ENCODE measurements at regions not wholly inside any gene's neighbourhood (a gene's known extent, or its start where the extent isn't known, plus 50 kb on each side); places are given as distances from the start of the nearest gene placed in this dataset.

- Histone ChIP-seq H3K27me3 (ENCODE audit: control insufficient read depth in 3 of 3, insufficient read depth in 3 of 3, low read depth in 1 of 3, low read length in 3 of 3) (peaks cover 0 to 2% (median 0%) of the 10 kb centered on the region in 3 experiments), H3K23ac (ENCODE audit: low read depth, low read length, poor library complexity) (no peak overlapping the region), H3K4me2 (ENCODE audit: insufficient read depth, low read length, poor library complexity, severe bottlenecking) (no peak overlapping the region), H3K9ac (ENCODE audit: low read depth, low read length, poor library complexity) (no peak overlapping the region), H4K91ac (ENCODE audit: low read depth, low read length, poor library complexity) (no peak overlapping the region), H3K79me1 (ENCODE audit: low read depth, low read length) (no peaks in the 10 kb centered on the region), H3K4me3 (ENCODE audit: low read length in 2 of 2) (no peak overlapping the region), H2BK12ac (ENCODE audit: low read length) (no peak overlapping the region), H3K14ac (ENCODE audit: low read length) (no peak overlapping the region), H3K9me3 (replicated peaks in 1 of 2; ENCODE audit: control insufficient read depth in 2 of 2, insufficient read depth in 1 of 2, low read depth in 1 of 2, low read length in 2 of 2) (no peaks in the 10 kb centered on the region), H3K4me1 (ENCODE audit: control insufficient read depth in 2 of 2, insufficient read depth in 1 of 2, low read depth in 1 of 2, low read length in 2 of 2) (no peaks in the 10 kb centered on the region), H3K27ac (replicated peaks; ENCODE audit: low read length) (no peak overlapping the region), H2AFZ (ENCODE audit: low read length) (no peak overlapping the region), H4K8ac (ENCODE audit: low read depth, low read length) (no peak overlapping the region), H2BK15ac (ENCODE audit: low read length) (no peak overlapping the region), H2AK5ac (ENCODE audit: low read depth, low read length) (no peak overlapping the region), H2BK5ac (ENCODE audit: low read length) (no peak overlapping the region), H3K18ac (ENCODE audit: low read length) (no peak overlapping the region), H3K36me3 (replicated peaks in 1 of 2; ENCODE audit: control insufficient read depth in 2 of 2, insufficient read depth in 2 of 2, low read length in 2 of 2) (no peaks in the 10 kb centered on the region), H2BK120ac (ENCODE audit: low read depth, low read length) (no peak overlapping the region), H3K4ac (ENCODE audit: low read length) (no peak overlapping the region)
- no peak for DNase-seq (ENCODE audit: low spot score)
- WGBS, 2 donors (ENCODE audit: extremely low coverage in 2 of 2, insufficient read length in 2 of 2, insufficient replicate concordance in 1 of 2), result no CpG with 5 or more reads among the region's 4 CpGs
Observed at GRCh38 chr4:85250852-85251251, 224.1 kb upstream of the ARHGAP24 start.

- no peak overlapping the region for H3K18ac ChIP-seq (ENCODE audit: low read length)
- DNase-seq (ENCODE audit: low spot score), result no peak
- no peak overlapping the region for H3K14ac ChIP-seq (ENCODE audit: low read length)
- no peaks in the 10 kb centered on the region for H3K4me1 ChIP-seq (ENCODE audit: control insufficient read depth in 2 of 2, insufficient read depth in 1 of 2, low read depth in 1 of 2, low read length in 2 of 2)
- H2BK15ac ChIP-seq (ENCODE audit: low read length), result no peak overlapping the region
- H4K8ac ChIP-seq (ENCODE audit: low read depth, low read length), result no peak overlapping the region
- H3K36me3 ChIP-seq (replicated peaks in 1 of 2; ENCODE audit: control insufficient read depth in 2 of 2, insufficient read depth in 2 of 2, low read length in 2 of 2), result no peaks in the 10 kb centered on the region
- no peaks in the 10 kb centered on the region for H3K27me3 ChIP-seq (ENCODE audit: control insufficient read depth in 3 of 3, insufficient read depth in 3 of 3, low read depth in 1 of 3, low read length in 3 of 3)
- no peak overlapping the region for H3K4me3 ChIP-seq (ENCODE audit: low read length in 2 of 2)
- H2BK120ac ChIP-seq (ENCODE audit: low read depth, low read length), result no peak overlapping the region
- H3K27ac ChIP-seq (replicated peaks; ENCODE audit: low read length), result no peak overlapping the region
- H2BK12ac ChIP-seq (ENCODE audit: low read length), result no peak overlapping the region
- no peak overlapping the region for H2AFZ ChIP-seq (ENCODE audit: low read length)
- H3K9ac ChIP-seq (ENCODE audit: low read depth, low read length, poor library complexity), result no peak overlapping the region
- H4K91ac ChIP-seq (ENCODE audit: low read depth, low read length, poor library complexity), result no peak overlapping the region
- no peaks in the 10 kb centered on the region for H3K9me3 ChIP-seq (replicated peaks in 1 of 2; ENCODE audit: control insufficient read depth in 2 of 2, insufficient read depth in 1 of 2, low read depth in 1 of 2, low read length in 2 of 2)
- H3K23ac ChIP-seq (ENCODE audit: low read depth, low read length, poor library complexity), result no peak overlapping the region
- no CpG with 5 or more reads among the region's 1 CpG for WGBS, 2 donors (ENCODE audit: extremely low coverage in 2 of 2, insufficient read length in 2 of 2, insufficient replicate concordance in 1 of 2)
- no peaks in the 10 kb centered on the region for H3K79me1 ChIP-seq (ENCODE audit: low read depth, low read length)
- no peak overlapping the region for H2AK5ac ChIP-seq (ENCODE audit: low read depth, low read length)
- H2BK5ac ChIP-seq (ENCODE audit: low read length), result no peak overlapping the region
- H3K4ac ChIP-seq (ENCODE audit: low read length), result no peak overlapping the region
- no peak overlapping the region for H3K4me2 ChIP-seq (ENCODE audit: insufficient read depth, low read length, poor library complexity, severe bottlenecking)
Observed at GRCh38 chr4:85257817-85258370, 217.1 kb upstream of the ARHGAP24 start.

- no peak overlapping the region for H3K14ac ChIP-seq (ENCODE audit: low read length)
- H3K4me3 ChIP-seq (ENCODE audit: low read length in 2 of 2), result no peak overlapping the region
- H3K27ac ChIP-seq (replicated peaks; ENCODE audit: low read length), result no peak overlapping the region
- H3K4me2 ChIP-seq (ENCODE audit: insufficient read depth, low read length, poor library complexity, severe bottlenecking), result no peak overlapping the region
- no peaks in the 10 kb centered on the region for H3K36me3 ChIP-seq (replicated peaks in 1 of 2; ENCODE audit: control insufficient read depth in 2 of 2, insufficient read depth in 2 of 2, low read length in 2 of 2)
- H2AK5ac ChIP-seq (ENCODE audit: low read depth, low read length), result no peak overlapping the region
- H2AFZ ChIP-seq (ENCODE audit: low read length), result no peak overlapping the region
- no peak overlapping the region for H3K4ac ChIP-seq (ENCODE audit: low read length)
- H2BK5ac ChIP-seq (ENCODE audit: low read length), result no peak overlapping the region
- no peak overlapping the region for H2BK12ac ChIP-seq (ENCODE audit: low read length)
- no peak overlapping the region for H3K18ac ChIP-seq (ENCODE audit: low read length)
- H3K23ac ChIP-seq (ENCODE audit: low read depth, low read length, poor library complexity), result no peak overlapping the region
- WGBS, 2 donors (ENCODE audit: extremely low coverage in 2 of 2, insufficient read length in 2 of 2, insufficient replicate concordance in 1 of 2), result no CpG with 5 or more reads among the region's 1 CpG
- no peaks in the 10 kb centered on the region for H3K79me1 ChIP-seq (ENCODE audit: low read depth, low read length)
- H3K9me3 ChIP-seq (replicated peaks in 1 of 2; ENCODE audit: control insufficient read depth in 2 of 2, insufficient read depth in 1 of 2, low read depth in 1 of 2, low read length in 2 of 2), result no peaks in the 10 kb centered on the region
- no peaks in the 10 kb centered on the region for H3K4me1 ChIP-seq (ENCODE audit: control insufficient read depth in 2 of 2, insufficient read depth in 1 of 2, low read depth in 1 of 2, low read length in 2 of 2)
- no peak overlapping the region for H4K8ac ChIP-seq (ENCODE audit: low read depth, low read length)
- H2BK15ac ChIP-seq (ENCODE audit: low read length), result no peak overlapping the region
- no peak overlapping the region for H4K91ac ChIP-seq (ENCODE audit: low read depth, low read length, poor library complexity)
- H3K27me3 ChIP-seq (ENCODE audit: control insufficient read depth in 3 of 3, insufficient read depth in 3 of 3, low read depth in 1 of 3, low read length in 3 of 3), result no peaks in the 10 kb centered on the region
- DNase-seq (ENCODE audit: low spot score), result no peak
- H3K9ac ChIP-seq (ENCODE audit: low read depth, low read length, poor library complexity), result no peak overlapping the region
- no peak overlapping the region for H2BK120ac ChIP-seq (ENCODE audit: low read depth, low read length)
Observed at GRCh38 chr4:85260064-85260463, 214.9 kb upstream of the ARHGAP24 start.

GRCh38 chr4:85265234-85265633 lies 209.7 kb upstream of the ARHGAP24 start:
- no CpG with 5 or more reads among the region's 5 CpGs for WGBS, 2 donors (ENCODE audit: extremely low coverage in 2 of 2, insufficient read length in 2 of 2, insufficient replicate concordance in 1 of 2)
- Histone ChIP-seq H3K79me1 (ENCODE audit: low read depth, low read length) (no peaks in the 10 kb centered on the region), H2AK5ac (ENCODE audit: low read depth, low read length) (no peak overlapping the region), H3K27me3 (ENCODE audit: control insufficient read depth in 3 of 3, insufficient read depth in 3 of 3, low read depth in 1 of 3, low read length in 3 of 3) (no peaks in the 10 kb centered on the region), H2BK15ac (ENCODE audit: low read length) (no peak overlapping the region), H3K18ac (ENCODE audit: low read length) (no peak overlapping the region), H3K4ac (ENCODE audit: low read length) (no peak overlapping the region), H2BK5ac (ENCODE audit: low read length) (no peak overlapping the region), H2BK12ac (ENCODE audit: low read length) (no peak overlapping the region), H3K23ac (ENCODE audit: low read depth, low read length, poor library complexity) (no peak overlapping the region), H2BK120ac (ENCODE audit: low read depth, low read length) (no peak overlapping the region), H4K8ac (ENCODE audit: low read depth, low read length) (no peak overlapping the region), H3K4me3 (ENCODE audit: low read length in 2 of 2) (no peak overlapping the region), H3K9me3 (replicated peaks in 1 of 2; ENCODE audit: control insufficient read depth in 2 of 2, insufficient read depth in 1 of 2, low read depth in 1 of 2, low read length in 2 of 2) (no peaks in the 10 kb centered on the region), H3K36me3 (replicated peaks in 1 of 2; ENCODE audit: control insufficient read depth in 2 of 2, insufficient read depth in 2 of 2, low read length in 2 of 2) (no peaks in the 10 kb centered on the region), H2AFZ (ENCODE audit: low read length) (no peak overlapping the region), H4K91ac (ENCODE audit: low read depth, low read length, poor library complexity) (no peak overlapping the region), H3K14ac (ENCODE audit: low read length) (no peak overlapping the region), H3K4me2 (ENCODE audit: insufficient read depth, low read length, poor library complexity, severe bottlenecking) (no peak overlapping the region), H3K27ac (replicated peaks; ENCODE audit: low read length) (no peak overlapping the region), H3K9ac (ENCODE audit: low read depth, low read length, poor library complexity) (no peak overlapping the region), H3K4me1 (ENCODE audit: control insufficient read depth in 2 of 2, insufficient read depth in 1 of 2, low read depth in 1 of 2, low read length in 2 of 2) (peaks cover 2 to 3% of the 10 kb centered on the region in 2 donors)
- DNase-seq (ENCODE audit: low spot score), result no peak
